Fibroblast of skin of abdomen (primary cell): ENCODE measurements at regions not wholly inside any gene's neighbourhood (a gene's known extent, or its start where the extent isn't known, plus 50 kb on each side); places are given as distances from the start of the nearest gene placed in this dataset.
"Not testable (repeated sequence)": the region's sequence is repeated elsewhere in the genome, so short reads cannot be mapped to it uniquely, and the experiment has no call there.

ENCODE experiments used
- DNase-seq: peaks from one replicate; pipeline ENCODE4 v3.0.0-alpha.2; 2013

DNA sequence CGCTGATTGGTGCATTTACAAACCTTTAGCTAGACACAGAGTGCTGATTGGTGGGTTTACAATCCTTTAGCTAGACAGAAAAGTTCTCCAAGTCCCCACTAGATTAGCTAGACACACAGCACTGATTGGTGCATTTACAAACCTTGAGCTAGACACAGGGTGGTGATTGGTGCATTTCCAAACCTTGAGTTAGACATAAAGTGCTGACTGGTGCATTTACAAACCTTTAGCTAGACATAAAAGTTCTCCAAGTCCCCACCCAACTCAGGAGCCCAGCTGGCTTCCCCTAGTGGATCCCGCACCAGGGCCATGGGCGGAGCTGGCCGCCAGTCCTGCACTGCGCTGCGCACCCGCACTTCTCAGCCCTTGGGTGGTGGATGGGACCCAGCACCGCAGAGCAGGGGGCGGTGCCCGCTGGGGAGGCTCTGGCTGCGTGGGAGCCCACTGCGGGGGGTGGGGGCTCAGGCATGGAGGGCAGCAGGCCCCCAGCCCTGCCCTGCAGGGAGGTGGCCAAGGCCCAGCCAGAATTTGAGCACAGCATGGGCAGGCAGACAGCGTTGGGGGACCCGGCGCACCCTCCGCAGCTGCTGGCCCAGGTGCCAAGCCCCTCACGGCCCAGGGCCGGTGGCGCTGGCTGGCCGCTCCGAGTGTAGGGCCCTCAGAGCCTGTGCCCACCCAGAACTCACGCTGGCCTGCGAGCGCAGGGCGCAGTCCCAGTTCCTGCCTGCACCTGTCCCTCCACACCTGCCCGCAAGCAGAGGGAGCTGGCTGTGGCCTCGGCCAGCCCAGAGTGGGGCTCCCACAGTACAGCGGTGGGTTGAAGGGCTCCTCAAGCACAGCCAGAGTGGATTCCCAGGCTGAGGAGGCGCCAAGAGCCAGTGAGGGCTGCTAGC lies 608.9 kb upstream of the LCORL start:
- DNase-seq: no peak

DNA sequence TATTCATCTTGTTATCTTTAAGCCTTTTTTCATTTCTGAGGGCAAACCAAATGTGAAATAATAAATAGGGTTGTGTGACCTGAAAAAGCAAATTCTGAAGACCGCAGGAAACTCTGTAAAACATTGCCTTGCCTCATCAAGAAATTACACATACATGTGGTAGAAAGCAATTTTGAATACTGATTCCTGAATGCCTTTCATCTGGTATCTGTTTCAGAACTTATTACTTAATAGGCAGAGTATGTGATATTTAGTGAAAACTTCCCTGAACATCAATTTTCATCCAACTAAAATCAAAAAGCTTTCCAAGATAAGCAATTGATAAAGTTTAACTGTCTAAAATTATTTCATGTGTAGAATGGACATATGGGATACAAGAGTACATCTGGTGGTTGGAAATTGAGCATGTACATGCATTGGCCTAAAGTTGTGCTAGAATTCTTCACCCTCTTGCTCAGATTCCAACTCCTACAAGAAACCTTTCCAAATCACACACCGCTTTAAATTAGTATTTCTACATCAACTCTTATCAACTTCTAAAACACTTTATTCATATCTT lies 606.0 kb upstream of the LCORL start:
- no peak for DNase-seq

DNA sequence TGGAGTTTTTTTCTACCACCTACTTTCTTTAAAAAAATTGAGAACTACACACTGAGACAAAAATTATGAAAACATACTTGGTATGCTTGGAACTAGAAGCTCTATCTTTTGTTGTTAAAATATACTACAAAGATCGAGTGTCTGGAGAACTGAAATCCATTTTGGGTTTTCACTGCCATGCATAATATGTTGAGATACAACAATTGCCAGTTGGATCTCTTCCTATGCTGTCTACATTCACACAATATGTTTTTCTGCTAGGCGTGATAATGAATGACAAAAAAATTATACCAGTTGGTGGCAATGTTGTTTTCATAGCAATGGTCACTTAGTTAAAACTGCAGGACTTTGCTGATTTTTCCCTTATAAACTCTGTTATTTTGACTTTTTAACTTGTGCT lies 605.4 kb upstream of the LCORL start:
- DNase-seq: no peak

DNA sequence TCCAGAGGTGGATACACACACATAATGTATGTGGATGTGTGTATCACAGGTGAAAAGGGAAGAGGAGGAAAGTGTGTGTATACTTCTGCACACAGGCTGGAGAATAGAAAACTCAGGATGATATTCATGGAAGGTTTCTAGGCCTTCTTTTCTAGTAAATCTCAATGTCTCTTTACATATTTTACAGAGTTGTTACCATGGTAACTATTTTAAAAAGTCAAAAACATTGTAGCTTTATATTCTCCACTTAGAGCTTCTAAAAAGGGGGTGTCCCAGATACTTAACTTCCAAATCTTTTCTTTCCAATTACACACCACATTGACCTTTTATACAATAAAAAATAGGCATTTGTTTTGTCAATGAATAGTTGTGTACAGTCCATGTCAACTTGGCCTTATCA lies 604.8 kb upstream of the LCORL start:
- DNase-seq: no peak

DNA sequence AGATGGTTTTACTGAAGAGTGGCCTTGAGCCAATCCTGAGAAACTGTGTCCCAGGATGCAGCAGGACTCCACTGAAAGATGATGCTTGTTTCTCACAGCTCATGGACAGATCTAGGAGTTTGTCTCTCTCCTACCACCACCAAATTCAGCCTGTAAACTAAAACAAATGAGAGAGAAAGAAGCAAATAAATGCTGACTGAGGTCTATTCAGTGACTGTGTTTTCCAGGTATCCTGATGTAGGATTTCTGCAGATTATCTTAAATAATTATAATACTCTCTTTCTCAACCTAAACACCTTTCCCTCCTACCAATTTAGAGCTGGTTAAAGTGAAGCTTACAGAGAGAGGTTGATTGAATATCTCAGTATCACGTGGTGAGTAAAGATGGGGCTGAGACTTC lies 599.6 kb upstream of the LCORL start:
- DNase-seq: no peak

DNA sequence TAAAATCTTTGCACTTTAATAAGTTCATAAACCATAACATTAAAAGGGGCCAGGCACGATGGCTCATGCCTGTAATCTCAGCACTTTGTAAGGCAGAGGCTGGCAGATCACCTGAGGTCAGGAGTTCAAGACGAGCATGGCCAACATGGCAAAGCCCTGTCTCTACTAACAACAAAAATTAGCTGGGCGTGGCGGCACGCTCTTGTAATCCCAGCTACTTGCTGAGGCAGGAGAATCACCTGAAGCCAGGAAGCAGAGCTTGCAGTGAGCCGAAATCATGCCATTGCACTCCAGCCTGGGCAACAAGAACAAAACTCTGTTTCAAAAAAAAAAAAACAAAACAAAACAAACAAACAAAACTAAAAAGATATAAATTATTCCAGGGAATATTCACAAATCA lies 595.2 kb upstream of the LCORL start:
- DNase-seq: no peak

DNA sequence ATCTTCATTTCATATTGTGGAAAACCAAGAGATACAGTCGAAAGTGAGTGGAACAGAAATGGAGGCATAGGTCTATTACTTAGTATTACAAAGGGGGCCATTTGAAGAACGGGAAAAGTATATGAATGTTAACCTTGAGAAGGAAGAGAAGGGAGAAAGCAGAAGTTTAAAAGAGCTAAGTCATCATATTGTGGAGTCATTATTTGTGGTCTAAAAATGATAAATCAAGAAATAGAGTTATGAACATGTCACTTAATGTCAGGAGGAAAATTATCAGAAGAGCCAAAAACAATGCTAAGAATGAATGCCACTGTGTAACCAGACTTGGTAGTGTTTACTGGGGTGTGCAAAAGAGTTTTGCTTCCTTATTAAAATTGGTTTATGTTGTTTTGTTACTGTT lies 589.5 kb upstream of the LCORL start:
- DNase-seq: no peak

DNA sequence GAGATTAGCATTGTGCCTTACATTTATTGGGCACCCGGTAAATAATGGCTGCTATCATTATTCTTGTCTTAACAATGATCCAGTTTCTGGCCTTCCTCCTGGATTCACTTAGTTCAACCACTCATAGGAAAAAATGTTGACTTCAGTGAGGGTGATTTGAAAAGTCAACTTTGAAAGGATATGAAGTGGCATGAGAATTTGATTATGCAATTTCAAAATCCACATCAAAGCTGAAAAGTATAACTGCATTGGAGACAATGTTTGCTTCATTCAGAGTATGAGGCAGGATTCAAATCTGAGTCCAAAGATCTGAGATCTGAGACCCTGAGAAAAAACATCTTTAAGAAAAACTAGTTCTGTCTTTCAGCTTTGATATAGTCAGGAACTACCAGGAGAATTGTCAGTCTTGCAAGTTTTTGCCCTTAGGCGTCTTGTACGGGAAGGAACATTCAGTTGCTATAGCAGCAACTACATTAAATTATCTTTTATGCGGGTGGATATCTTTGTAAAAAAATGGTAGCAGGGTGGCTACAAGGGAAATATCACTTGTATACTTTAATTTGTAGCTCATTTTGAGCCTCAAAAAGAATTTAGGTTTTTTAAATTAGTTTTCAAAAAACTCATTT lies 587.5 kb upstream of the LCORL start:
- no peak for DNase-seq

DNA sequence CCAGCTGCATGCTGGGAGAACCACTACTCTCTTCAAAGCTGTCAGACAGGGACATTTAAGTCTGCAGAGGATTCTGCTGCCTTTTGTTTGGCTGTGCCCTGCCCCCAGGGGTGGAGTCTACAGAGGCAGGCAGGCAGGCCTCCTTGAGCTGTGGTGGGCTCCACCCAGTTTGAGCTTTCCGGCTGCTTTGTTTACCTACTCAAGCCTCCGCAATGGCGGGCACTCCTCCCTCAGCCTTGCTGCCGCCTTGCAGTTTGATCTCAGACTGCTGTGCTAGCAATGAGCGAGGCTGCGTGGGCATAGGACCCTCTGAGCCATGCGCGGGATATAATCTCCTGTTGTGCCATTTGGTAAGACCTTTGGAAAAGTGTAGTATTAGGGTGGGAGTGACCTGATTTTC lies 581.1 kb upstream of the LCORL start:
- not testable (repeated sequence) for DNase-seq

DNA sequence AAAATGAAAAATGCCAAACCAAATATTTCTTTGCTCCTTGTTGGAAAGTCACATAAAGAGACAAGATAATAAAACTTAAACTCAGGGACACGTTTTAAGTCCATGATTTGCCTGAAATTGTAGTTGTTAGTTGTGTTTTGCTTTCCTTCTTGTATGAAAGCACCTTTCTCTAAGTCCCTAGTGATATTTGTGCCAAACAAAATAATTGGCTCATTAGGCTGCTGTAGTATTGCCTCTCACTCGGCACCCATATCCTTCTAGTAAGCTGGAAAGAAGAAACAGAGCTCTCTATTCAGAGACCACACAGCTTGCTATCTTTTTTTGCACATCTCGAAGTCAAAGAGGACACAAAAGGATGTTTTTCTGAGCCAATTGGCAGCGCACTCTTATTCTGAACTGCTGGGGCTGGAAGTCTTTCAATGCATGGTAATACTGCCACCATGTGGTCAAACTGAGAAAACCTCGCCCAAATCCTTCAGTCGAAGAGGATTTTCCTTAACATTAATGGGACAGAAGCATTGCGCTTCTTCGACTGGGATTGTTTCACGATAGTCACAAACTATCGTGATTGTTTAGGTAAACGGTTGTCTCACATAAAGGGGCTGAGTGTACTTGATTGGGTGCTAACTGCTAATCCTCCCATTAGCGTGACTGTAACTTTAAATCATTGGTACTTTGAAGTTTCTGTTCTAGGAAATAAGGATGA lies 571.9 kb upstream of the LCORL start:
- peak; percentile 67 for DNase-seq

DNA sequence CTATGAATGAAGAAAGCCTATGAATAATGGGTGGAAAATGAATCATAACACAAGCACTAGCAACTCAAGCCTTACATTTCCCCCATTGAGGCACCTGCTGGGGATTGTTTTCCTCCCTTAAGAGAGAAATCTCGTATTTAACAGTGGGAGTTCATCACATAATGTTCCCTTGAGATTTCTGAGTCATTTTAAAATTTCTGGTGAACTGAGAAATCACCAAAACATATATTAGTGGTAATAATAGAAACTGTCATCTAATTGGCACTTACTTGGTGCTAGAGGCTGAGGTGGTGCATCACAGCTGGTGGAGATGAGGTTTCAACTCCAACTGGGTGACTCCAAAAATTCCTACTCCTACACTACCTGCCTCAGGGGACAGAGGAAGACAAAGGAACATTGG lies 561.3 kb upstream of the LCORL start:
- DNase-seq: no peak

DNA sequence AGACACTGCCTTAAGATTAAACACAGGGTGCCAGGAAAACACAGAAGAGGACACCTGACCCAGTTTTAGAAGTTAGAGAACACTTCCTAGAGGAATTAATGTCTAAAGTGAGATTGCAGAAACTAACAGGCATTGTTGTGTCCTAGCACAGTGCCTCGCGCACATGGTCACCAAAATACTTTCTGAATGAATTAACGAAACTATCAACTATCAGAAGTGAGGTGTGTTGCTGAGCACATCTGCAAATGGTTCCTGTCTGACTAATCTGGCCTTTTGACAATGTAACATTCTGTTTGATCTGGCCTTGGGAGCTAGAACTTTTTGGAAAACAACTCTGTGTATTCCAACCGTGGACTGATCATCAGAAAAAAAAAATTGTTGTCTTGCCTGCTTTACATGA lies 556.8 kb upstream of the LCORL start:
- DNase-seq: no peak

DNA sequence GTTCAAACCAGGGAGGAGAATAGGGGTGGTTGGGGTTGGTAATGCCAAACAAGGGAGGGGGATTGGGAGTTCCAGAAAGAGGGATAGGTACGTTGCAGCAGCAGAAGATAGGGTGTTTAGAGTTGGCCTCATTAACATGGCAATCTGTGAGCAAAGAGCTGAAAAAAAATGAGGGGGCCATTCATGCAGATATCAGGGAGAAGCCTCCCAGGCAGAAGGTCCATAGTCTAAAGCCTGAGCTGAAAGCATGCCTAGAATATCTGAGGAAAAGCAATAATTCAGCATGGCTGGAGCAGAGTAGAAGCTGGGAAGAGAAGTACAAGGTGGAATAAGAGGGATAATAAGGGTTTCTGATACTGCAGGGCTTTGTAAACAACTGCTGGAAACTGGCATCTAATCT lies 550.9 kb upstream of the LCORL start:
- DNase-seq: no peak

DNA sequence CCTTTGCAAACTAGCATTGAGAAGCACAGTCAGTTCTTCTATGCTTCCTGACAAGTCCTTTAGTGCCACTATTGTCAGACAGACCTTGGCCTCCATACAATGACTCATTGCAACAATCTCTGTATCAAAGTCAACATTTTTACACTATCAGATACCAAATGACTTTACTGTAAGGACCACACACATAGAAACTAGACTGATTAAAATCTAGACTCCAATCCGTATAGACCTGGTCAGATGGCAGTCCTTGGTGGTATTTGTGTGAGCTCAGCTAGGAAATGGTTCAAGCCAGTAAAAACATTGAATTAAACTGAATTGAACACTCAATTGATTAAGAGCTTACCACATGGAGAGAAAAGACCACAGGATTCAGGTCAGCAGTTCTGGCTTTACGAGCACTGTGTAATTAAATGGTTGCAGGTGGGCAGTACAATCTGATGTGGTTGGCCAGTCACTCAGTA lies 549.8 kb upstream of the LCORL start:
- DNase-seq: no peak

DNA sequence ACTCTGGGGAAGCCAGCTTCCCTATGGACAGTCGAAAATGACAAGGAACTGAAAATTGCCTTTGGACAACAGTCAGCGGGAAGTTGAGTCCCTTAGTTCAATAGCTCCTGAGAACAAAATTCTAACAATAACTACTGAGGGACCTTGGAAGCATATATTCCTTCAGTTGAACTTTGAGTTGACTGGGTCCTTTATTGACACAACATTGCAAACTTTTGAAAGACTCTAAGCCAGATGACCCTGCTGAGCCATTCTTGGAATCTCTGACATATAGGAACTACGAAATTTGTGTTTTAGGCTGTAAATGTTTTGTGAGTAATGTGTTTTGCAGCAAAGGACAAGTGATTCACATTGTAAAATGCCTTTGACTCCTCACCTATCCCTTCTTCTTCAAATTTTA lies 548.8 kb upstream of the LCORL start:
- DNase-seq: no peak

DNA sequence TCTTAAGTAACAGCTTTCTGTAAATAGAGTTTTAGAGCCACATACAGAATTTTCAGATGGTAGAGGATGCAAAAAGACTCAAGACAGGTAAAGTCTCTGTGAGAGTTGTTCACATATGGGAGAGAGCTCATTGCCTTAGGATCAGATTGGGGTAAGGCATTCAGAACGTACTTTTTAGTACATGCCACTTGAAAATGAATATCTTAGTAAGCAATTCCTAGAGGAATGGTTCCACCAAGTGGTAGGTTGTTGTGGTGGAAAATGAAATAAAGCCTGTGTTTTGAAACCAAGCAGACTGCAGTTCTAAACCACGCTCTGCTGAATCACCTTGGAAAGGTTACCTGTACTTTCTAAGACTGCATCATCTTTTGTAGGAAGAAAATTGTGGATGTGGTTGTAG lies 547.0 kb upstream of the LCORL start:
- DNase-seq: no peak

DNA sequence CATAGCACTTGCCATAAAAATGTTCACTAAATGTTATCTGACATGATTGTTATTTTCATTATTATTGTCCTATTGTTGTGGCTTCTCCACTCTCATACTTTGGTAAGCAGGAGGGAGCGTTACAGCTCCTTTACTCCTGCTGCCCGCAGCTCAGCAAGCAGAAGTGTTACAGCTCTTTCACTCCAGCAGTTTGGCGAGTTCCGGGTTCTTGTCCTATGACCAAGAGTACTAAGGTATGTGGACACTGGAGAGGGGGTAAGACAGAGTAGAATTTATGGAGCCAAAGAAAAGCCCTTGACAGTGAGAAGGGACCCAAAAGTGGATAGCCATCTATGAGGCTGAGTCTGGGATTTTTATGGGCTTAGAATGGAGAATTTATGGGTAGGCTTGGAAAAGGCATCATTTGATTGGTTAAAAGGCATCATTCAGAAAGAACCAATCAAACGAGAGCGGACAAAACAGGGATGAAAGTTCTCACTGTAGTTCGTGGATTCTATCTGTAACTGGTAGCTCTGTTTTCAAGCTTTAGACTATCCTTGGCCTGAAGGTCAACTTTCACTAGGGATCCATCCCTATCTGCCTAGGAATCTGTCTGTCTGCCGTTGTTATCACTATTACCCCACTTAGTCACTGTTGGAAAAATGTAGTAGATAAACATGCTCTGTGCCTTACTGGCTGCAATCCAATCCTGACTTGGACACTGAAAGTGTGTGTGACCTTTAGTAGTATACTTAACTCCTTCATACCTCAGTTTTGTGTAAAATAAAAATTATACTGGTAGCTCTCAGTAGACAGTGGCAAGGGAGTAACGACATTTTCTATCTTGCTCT lies 545.6 kb upstream of the LCORL start:
- no peak for DNase-seq

DNA sequence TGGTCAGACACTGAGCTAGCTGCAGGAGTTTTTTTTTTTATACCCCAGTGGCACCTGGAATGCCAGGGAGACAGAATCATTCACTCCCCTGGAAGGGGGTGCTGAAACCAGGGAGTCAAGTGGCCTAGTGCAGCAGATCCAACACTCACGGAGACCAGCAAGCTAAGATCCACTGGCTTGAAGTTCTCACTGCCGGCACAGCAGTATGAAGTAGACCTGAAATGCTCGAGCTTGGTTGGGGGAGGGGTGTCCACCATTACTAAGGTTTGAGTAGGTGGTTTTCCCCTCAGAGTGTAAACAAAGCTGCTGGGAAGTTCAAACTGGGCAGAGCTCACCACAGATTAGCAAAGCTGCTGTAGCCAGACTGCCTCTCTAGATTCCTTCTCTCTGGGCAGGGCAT lies 537.9 kb upstream of the LCORL start:
- no peak for DNase-seq

DNA sequence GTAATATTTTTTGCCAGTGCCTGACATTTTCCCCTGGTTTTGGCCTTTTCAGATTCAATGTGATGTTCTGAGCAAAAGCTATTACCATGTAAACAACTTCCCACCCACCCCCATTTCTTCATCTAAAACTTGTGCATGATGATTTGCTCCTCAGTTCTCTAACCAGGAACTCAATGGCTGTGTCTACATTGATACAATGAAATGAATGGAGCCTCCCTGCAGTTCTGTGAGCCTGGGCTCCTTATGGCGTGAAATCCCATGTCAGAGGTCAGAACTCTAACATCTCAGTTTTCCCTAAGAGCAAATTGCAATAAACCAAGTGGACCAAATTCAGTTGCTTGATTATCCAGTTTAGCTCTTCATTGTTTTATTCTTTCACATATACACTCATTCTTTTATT lies 534.8 kb upstream of the LCORL start:
- no peak for DNase-seq

DNA sequence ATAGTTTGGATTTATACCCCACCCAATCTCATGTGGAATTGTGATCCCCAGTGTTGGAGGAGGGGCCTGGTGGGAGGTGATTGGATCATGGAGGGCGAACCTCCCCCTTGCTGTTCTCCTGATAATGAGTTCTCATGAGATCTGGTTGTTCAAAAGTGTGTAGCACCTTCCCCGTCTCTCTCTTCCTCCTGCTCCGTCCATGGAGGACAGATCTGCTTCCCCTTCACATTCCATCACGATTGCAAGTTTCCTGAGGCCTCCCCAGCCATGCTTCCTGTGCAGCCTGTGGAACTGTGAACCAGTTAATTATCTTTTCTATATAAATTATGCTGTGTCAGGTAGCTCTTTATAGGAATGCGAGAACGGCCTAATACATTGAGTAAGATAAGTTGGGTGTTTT lies 518.8 kb upstream of the LCORL start:
- DNase-seq: no peak

DNA sequence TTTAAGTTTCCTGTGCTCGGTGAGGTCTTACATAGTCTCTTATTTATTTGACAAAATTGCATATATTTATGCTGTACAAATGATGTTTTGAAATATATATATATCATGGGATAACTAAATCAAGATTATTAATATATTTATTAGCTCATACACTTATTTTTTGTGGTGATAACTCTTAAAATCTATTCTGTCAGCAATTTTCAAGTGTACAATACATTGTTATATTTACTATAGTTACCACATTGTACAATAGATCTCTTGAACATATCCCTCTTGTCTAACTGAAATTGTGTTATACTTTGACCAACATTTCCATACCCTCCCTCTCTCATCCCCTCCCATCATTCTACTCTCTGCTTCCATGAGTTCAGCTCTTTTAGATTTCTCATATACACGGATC lies 516.6 kb upstream of the LCORL start:
- DNase-seq: no peak

DNA sequence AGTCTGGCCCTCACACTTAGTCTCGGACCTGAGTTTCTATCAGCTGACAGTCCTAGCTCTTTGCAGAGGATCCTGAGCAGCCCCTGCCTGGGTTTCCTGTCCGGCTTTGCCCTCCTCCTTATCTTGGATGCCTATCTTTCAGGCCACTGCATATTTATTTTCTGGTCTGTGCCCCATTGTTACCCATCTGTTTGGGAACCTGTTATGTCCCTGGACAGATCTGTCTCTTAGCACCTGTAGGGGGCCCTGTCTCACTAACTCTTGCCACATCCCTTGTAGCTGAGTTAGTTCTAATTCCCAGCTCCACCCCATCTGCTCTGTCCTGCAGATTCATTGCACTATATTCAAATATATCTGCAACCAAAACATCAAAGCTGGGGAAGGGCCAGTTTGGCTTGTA lies 514.9 kb upstream of the LCORL start:
- DNase-seq: no peak

DNA sequence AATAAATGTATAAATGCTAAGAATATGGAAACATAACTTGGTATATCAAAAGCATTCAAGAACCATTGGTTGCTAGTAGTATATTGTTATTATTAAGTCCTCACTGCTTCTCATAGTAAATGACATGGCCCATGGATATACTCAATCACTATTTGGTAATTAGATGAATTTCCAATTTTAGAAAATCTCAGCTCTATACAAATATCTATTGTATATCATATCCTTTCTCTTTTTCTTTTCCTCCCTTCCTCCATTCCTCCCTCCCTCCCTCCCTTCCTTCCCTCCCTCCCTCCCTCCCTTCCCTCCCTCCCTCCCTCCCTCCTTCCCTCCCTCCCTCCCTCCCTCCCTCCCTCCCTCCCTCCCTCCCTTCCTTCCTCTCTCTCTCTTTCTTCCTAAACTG lies 514.4 kb upstream of the LCORL start:
- no peak for DNase-seq
